GM23338 (cell line): ENCODE measurements at regions not wholly inside any gene's neighbourhood (a gene's known extent, or its start where the extent isn't known, plus 50 kb on each side); places are given as distances from the start of the nearest gene placed in this dataset.

Experiments used
- ATAC-seq: fragments of 200-7000 bp; cut with Tn5 transposase; 3 replicates; pipeline ENCODE4 v1.9.1; 2020
- DNase-seq: peaks from one replicate; pipeline ENCODE4 v3.0.0-alpha.2; 2015; ENCODE audit warnings: low spot score
- H2AFZ ChIP-seq: fragments of 200-600 bp; sonication (generic); 2 replicates; pipeline ENCODE4 v1.8.0; 2016; ENCODE audit warnings: antibody characterized with exemption, mild to moderate bottlenecking, moderate library complexity
- H3F3A ChIP-seq: fragments of 200-600 bp; sonication (generic); replicated peaks from 2 replicates; pipeline ENCODE4 v1.8.0; 2017; ENCODE audit warnings: antibody characterized with exemption, mixed run types, low read depth
- H3K27ac ChIP-seq: fragments of 200-600 bp; sonication (generic); 2 replicates; pipeline ENCODE4 v1.6.1; 2016; ENCODE audit warnings: low read depth
- H3K27me3 ChIP-seq: fragments of 200-600 bp; sonication (generic); 2 replicates; pipeline ENCODE4 v1.8.0; 2016; ENCODE audit warnings: mild to moderate bottlenecking, mixed run types, moderate library complexity; ENCODE audit not compliant: insufficient read depth
- H3K36me3 ChIP-seq: fragments of 200-600 bp; sonication (generic); 2 replicates; pipeline ENCODE4 v1.8.0; 2016; ENCODE audit warnings: mild to moderate bottlenecking; ENCODE audit not compliant: insufficient read depth
- H3K4me1 ChIP-seq: fragments of 200-600 bp; sonication (generic); 2 replicates; pipeline ENCODE4 v1.8.0; 2016; ENCODE audit warnings: mild to moderate bottlenecking, moderate library complexity; ENCODE audit not compliant: insufficient read depth
- H3K4me2 ChIP-seq: fragments of 200-600 bp; sonication (generic); 2 replicates; pipeline ENCODE4 v1.7.1; 2017; ENCODE audit warnings: mixed run types
- H3K4me3 ChIP-seq: fragments of 200-600 bp; sonication (generic); 2 replicates; pipeline ENCODE4 v1.6.1; 2016; ENCODE audit warnings: mixed run types
- H3K79me2 ChIP-seq: fragments of 200-600 bp; sonication (generic); replicated peaks from 2 replicates; pipeline ENCODE4 v1.8.0; 2017; ENCODE audit warnings: mild to moderate bottlenecking; ENCODE audit not compliant: insufficient read depth
- H3K9me2 ChIP-seq: fragments of 200-600 bp; sonication (generic); 2 replicates; pipeline ENCODE4 v1.8.0; 2017; ENCODE audit not compliant: insufficient read depth
- H4K20me1 ChIP-seq: fragments of 200-600 bp; sonication (generic); replicated peaks from 2 replicates; pipeline ENCODE4 v1.8.0; 2017; ENCODE audit warnings: mild to moderate bottlenecking; ENCODE audit not compliant: insufficient read depth
- H3K27ac Mint-ChIP-seq: 2 replicates; pipeline ENCODE4 v1.8.0; 2020; ENCODE audit warnings: inconsistent platforms, mild to moderate bottlenecking, moderate library complexity, mixed read lengths
- H3K27me3 Mint-ChIP-seq: 3 replicates; pipeline ENCODE4 v1.8.0; 2022; ENCODE audit warnings: low read depth, mild to moderate bottlenecking, moderate library complexity, mixed read lengths, inconsistent platforms; ENCODE audit not compliant: insufficient read depth, poor library complexity
- H3K36me3 Mint-ChIP-seq: 3 replicates; pipeline ENCODE4 v1.8.0; 2021; ENCODE audit warnings: low read depth, mild to moderate bottlenecking, inconsistent platforms, moderate library complexity, mixed read lengths
- H3K4me1 Mint-ChIP-seq: 3 replicates; pipeline ENCODE4 v1.8.0; 2020; ENCODE audit warnings: mild to moderate bottlenecking, inconsistent platforms, mixed read lengths
- H3K4me3 Mint-ChIP-seq: 3 replicates; pipeline ENCODE4 v1.8.0; 2021; ENCODE audit warnings: moderate library complexity, mild to moderate bottlenecking, inconsistent platforms, mixed read lengths
- H3K9me3 Mint-ChIP-seq: 3 replicates; pipeline ENCODE4 v1.8.0; 2020; ENCODE audit warnings: moderate library complexity, mild to moderate bottlenecking, inconsistent platforms, mixed read lengths
- CREB1 ChIP-seq: fragments of 250-450 bp; sonication (Bioruptor Pico); IDR thresholded peaks from 2 replicates; pipeline ENCODE4 v1.5.0; 2020; ENCODE audit warnings: low read depth, mild to moderate bottlenecking, moderate library complexity
- CTCF ChIP-seq, 2 experiments: fragments of 200-600 bp in 1 of 2; sonication (generic) in 1 of 2; conservative IDR thresholded peaks; 2 replicates each; pipeline versions ENCODE4 v1.5.1 to v1.6.1; 2016 to 2017; ENCODE audit warnings: antibody characterized with exemption in 2 of 2, low read depth in 2 of 2, mild to moderate bottlenecking in 2 of 2, moderate library complexity in 1 of 2
- EZH2 ChIP-seq: fragments of 200-600 bp; sonication (generic); IDR thresholded peaks from one replicate; pipeline ENCODE4 v1.8.0; 2017; ENCODE audit warnings: antibody characterized with exemption, mild to moderate bottlenecking, low read depth; ENCODE audit not compliant: unreplicated experiment
- NANOG ChIP-seq: IDR thresholded peaks from 2 replicates; pipeline ENCODE4 v1.6.1; 2016; ENCODE audit warnings: antibody characterized with exemption, borderline replicate concordance
- POLR2AphosphoS5 ChIP-seq: IDR thresholded peaks from 2 replicates; pipeline ENCODE4 v1.6.1; 2016; ENCODE audit warnings: antibody characterized with exemption, low read depth
- STAT1 ChIP-seq: IDR thresholded peaks from one replicate; pipeline ENCODE4 v1.6.1; 2016; ENCODE audit warnings: antibody characterized with exemption; ENCODE audit not compliant: unreplicated experiment
- ZNF114 ChIP-seq: fragments of 250-450 bp; sonication (Bioruptor Pico); IDR thresholded peaks from 2 replicates; pipeline ENCODE4 v1.5.0; 2020; ENCODE audit warnings: mild to moderate bottlenecking, moderate library complexity
- TF ChIP-seq, protein P1 (sequence below): fragments of 250-450 bp; sonication (Bioruptor Pico); IDR thresholded peaks from 2 replicates; pipeline ENCODE4 v1.5.0; 2020; ENCODE audit warnings: mild to moderate bottlenecking, moderate library complexity
- TF ChIP-seq, protein P2 (sequence below): IDR thresholded peaks from one replicate; pipeline ENCODE4 v1.6.1; 2018; ENCODE audit warnings: antibody characterized with exemption; ENCODE audit not compliant: unreplicated experiment

DNA sequence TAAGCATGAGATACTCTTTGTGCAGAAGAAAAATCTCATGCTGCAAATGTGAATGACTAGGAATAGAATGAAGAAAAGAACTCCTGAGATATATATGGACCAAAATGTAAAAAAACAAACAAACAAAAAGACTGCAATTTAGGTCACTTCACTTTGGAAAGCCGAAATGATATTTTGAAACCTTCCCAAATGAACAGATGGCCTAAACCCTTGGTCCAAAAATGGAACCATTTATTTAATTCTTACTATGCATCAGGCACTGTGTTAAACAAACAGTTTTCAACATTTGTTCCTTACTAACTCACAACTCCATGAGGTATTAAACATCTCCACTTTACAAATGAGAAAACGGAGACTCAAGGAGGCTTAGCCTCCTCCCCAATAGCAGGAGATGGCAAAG is 107.5 kb downstream of the VIP start:
- Histone ChIP-seq H3F3A (no peaks in the 10 kb centered on the region), H3K79me2 (no peaks in the 10 kb centered on the region), H3K27ac (no peak overlapping the region), H2AFZ (no peak overlapping the region), H3K4me3 (no peak overlapping the region), H3K4me1 (no peaks in the 10 kb centered on the region), H3K9me2 (no peaks in the 10 kb centered on the region), H3K36me3 (no peaks in the 10 kb centered on the region), H3K27me3 (no peaks in the 10 kb centered on the region), H3K4me2 (no peak overlapping the region), H4K20me1 (no peaks in the 10 kb centered on the region)
- ATAC-seq (no peak), DNase-seq (no peak)
- Mint-ChIP-seq H3K4me1 (peaks cover 3% of the 10 kb centered on the region; the same call in 2 of the 3 replicates), H3K36me3 (no peaks in the 10 kb centered on the region), H3K27ac (no peak overlapping the region), H3K9me3 (no peaks in the 10 kb centered on the region), H3K27me3 (no peaks in the 10 kb centered on the region), H3K4me3 (no peak overlapping the region)
- TF ChIP-seq NANOG (no peak), EZH2 (no peak), STAT1 (no peak), CREB1 (CRISPR knock-in tag) (no peak), POLR2AphosphoS5 (no peak), CTCF (conservative IDR thresholded peaks at IDR 0.05; ENCODE audit: low read depth in 2 of 2) (no peak), ZNF114 (CRISPR knock-in tag) (no peak)
- TF ChIP-seq, protein P1, sequence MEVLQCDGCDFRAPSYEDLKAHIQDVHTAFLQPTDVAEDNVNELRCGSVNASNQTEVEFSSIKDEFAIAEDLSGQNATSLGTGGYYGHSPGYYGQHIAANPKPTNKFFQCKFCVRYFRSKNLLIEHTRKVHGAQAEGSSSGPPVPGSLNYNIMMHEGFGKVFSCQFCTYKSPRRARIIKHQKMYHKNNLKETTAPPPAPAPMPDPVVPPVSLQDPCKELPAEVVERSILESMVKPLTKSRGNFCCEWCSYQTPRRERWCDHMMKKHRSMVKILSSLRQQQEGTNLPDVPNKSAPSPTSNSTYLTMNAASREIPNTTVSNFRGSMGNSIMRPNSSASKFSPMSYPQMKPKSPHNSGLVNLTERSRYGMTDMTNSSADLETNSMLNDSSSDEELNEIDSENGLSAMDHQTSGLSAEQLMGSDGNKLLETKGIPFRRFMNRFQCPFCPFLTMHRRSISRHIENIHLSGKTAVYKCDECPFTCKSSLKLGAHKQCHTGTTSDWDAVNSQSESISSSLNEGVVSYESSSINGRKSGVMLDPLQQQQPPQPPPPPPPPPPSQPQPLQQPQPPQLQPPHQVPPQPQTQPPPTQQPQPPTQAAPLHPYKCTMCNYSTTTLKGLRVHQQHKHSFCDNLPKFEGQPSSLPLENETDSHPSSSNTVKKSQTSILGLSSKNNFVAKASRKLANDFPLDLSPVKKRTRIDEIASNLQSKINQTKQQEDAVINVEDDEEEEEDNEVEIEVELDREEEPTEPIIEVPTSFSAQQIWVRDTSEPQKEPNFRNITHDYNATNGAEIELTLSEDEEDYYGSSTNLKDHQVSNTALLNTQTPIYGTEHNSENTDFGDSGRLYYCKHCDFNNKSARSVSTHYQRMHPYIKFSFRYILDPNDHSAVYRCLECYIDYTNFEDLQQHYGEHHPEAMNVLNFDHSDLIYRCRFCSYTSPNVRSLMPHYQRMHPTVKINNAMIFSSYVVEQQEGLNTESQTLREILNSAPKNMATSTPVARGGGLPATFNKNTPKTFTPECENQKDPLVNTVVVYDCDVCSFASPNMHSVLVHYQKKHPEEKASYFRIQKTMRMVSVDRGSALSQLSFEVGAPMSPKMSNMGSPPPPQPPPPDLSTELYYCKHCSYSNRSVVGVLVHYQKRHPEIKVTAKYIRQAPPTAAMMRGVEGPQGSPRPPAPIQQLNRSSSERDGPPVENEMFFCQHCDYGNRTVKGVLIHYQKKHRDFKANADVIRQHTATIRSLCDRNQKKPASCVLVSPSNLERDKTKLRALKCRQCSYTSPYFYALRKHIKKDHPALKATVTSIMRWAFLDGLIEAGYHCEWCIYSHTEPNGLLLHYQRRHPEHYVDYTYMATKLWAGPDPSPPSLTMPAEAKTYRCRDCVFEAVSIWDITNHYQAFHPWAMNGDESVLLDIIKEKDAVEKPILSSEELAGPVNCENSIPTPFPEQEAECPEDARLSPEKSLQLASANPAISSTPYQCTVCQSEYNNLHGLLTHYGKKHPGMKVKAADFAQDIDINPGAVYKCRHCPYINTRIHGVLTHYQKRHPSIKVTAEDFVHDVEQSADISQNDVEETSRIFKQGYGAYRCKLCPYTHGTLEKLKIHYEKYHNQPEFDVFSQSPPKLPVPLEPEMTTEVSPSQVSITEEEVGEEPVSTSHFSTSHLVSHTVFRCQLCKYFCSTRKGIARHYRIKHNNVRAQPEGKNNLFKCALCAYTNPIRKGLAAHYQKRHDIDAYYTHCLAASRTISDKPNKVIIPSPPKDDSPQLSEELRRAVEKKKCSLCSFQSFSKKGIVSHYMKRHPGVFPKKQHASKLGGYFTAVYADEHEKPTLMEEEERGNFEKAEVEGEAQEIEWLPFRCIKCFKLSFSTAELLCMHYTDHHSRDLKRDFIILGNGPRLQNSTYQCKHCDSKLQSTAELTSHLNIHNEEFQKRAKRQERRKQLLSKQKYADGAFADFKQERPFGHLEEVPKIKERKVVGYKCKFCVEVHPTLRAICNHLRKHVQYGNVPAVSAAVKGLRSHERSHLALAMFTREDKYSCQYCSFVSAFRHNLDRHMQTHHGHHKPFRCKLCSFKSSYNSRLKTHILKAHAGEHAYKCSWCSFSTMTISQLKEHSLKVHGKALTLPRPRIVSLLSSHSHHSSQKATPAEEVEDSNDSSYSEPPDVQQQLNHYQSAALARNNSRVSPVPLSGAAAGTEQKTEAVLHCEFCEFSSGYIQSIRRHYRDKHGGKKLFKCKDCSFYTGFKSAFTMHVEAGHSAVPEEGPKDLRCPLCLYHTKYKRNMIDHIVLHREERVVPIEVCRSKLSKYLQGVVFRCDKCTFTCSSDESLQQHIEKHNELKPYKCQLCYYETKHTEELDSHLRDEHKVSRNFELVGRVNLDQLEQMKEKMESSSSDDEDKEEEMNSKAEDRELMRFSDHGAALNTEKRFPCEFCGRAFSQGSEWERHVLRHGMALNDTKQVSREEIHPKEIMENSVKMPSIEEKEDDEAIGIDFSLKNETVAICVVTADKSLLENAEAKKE (CRISPR knock-in tag): no peak
- TF ChIP-seq, protein P2, sequence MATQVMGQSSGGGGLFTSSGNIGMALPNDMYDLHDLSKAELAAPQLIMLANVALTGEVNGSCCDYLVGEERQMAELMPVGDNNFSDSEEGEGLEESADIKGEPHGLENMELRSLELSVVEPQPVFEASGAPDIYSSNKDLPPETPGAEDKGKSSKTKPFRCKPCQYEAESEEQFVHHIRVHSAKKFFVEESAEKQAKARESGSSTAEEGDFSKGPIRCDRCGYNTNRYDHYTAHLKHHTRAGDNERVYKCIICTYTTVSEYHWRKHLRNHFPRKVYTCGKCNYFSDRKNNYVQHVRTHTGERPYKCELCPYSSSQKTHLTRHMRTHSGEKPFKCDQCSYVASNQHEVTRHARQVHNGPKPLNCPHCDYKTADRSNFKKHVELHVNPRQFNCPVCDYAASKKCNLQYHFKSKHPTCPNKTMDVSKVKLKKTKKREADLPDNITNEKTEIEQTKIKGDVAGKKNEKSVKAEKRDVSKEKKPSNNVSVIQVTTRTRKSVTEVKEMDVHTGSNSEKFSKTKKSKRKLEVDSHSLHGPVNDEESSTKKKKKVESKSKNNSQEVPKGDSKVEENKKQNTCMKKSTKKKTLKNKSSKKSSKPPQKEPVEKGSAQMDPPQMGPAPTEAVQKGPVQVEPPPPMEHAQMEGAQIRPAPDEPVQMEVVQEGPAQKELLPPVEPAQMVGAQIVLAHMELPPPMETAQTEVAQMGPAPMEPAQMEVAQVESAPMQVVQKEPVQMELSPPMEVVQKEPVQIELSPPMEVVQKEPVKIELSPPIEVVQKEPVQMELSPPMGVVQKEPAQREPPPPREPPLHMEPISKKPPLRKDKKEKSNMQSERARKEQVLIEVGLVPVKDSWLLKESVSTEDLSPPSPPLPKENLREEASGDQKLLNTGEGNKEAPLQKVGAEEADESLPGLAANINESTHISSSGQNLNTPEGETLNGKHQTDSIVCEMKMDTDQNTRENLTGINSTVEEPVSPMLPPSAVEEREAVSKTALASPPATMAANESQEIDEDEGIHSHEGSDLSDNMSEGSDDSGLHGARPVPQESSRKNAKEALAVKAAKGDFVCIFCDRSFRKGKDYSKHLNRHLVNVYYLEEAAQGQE: no peak
